Keratinocyte (primary cell): ENCODE measurements at regions not wholly inside any gene's neighbourhood (a gene's known extent, or its start where the extent isn't known, plus 50 kb on each side); places are given as distances from the start of the nearest gene placed in this dataset.

Experiments
- DNase-seq: peaks from one replicate; pipeline ENCODE4 v3.0.0-alpha.2; 2011; ENCODE audit warnings: low read depth, missing footprints, low spot score
- FAIRE-seq: peaks from 2 replicates; lab custom pipeline; 2011; peaks lifted over from hg19 to GRCh38; lab: Jason Lieb, UNC
- H2AFZ ChIP-seq: 2 replicates; pipeline ENCODE4 v1.6.0; 2012; ENCODE audit warnings: low read length, control low read depth, inconsistent platforms; ENCODE audit not compliant: control insufficient read depth
- H3K27ac ChIP-seq: 2 replicates; pipeline ENCODE4 v1.5.1; 2011; ENCODE audit warnings: low read length; ENCODE audit not compliant: control insufficient read depth, insufficient read depth
- H3K27me3 ChIP-seq: 3 replicates; pipeline ENCODE4 v1.6.0; 2011; ENCODE audit warnings: low read length; ENCODE audit not compliant: control insufficient read depth, insufficient read depth; ENCODE audit errors: extremely low read depth
- H3K36me3 ChIP-seq, 2 experiments: 2 replicates in 1 of 2; 3 replicates in 1 of 2; pipeline ENCODE4 v1.5.1; 2011; ENCODE audit warnings: low read length in 2 of 2, mild to moderate bottlenecking in 1 of 2; ENCODE audit not compliant: control insufficient read depth in 2 of 2, insufficient read depth in 2 of 2; ENCODE audit errors: extremely low read depth in 1 of 2
- H3K4me1 ChIP-seq: 3 replicates; pipeline ENCODE4 v1.5.1; 2011; ENCODE audit warnings: low read length; ENCODE audit not compliant: control insufficient read depth, insufficient read depth; ENCODE audit errors: extremely low read depth
- H3K4me2 ChIP-seq: 3 replicates; pipeline ENCODE4 v1.6.0; 2011; ENCODE audit warnings: low read depth, low read length; ENCODE audit not compliant: control insufficient read depth, insufficient read depth; ENCODE audit errors: extremely low read depth
- H3K4me3 ChIP-seq, 3 experiments: fragments of 200-600 bp in 1 of 3; sonication (generic) in 1 of 3; 2 replicates in 2 of 3; 3 replicates in 1 of 3; pipeline ENCODE4 v1.5.1; 2011 to 2016; ENCODE audit warnings: low read length in 3 of 3, mild to moderate bottlenecking in 3 of 3, control low read depth in 2 of 3, inconsistent platforms in 1 of 3, low read depth in 1 of 3, mixed read lengths in 1 of 3, mixed run types in 1 of 3, moderate library complexity in 1 of 3; ENCODE audit not compliant: control insufficient read depth in 2 of 3, insufficient read depth in 2 of 3; ENCODE audit errors: extremely low read depth in 1 of 3
- H3K79me2 ChIP-seq: 2 replicates; pipeline ENCODE4 v1.6.0; 2012; ENCODE audit warnings: low read length; ENCODE audit not compliant: control insufficient read depth, insufficient read depth
- H3K9ac ChIP-seq: 3 replicates; pipeline ENCODE4 v1.6.0; 2011; ENCODE audit warnings: low read length; ENCODE audit not compliant: control insufficient read depth, insufficient read depth; ENCODE audit errors: extremely low read depth
- H3K9me1 ChIP-seq: 3 replicates; pipeline ENCODE4 v1.6.0; 2011; ENCODE audit warnings: low read length; ENCODE audit not compliant: control insufficient read depth, insufficient read depth; ENCODE audit errors: extremely low read depth
- H3K9me3 ChIP-seq: 2 replicates; pipeline ENCODE4 v1.5.1; 2012; ENCODE audit warnings: low read depth, low read length; ENCODE audit not compliant: control insufficient read depth
- H4K20me1 ChIP-seq: 3 replicates; pipeline ENCODE4 v1.6.0; 2011; ENCODE audit warnings: low read length; ENCODE audit not compliant: control insufficient read depth, insufficient read depth; ENCODE audit errors: extremely low read depth
- CTCF ChIP-seq, 3 experiments: IDR thresholded peaks in 1 of 3; conservative IDR thresholded peaks in 1 of 3; optimal IDR thresholded peaks in 1 of 3; 2 replicates in 2 of 3; 3 replicates in 1 of 3; pipeline versions ENCODE3 to v1.5.1; 2011; ENCODE audit warnings: low read length in 3 of 3, mild to moderate bottlenecking in 3 of 3, moderate library complexity in 2 of 3, control low read depth in 1 of 3, inconsistent platforms in 1 of 3; ENCODE audit not compliant: insufficient read depth in 2 of 3; ENCODE audit errors: extremely low read depth in 1 of 3
- EZH2 ChIP-seq: IDR thresholded peaks from one replicate; pipeline ENCODE4 v1.6.1; 2012; ENCODE audit warnings: inconsistent platforms, mild to moderate bottlenecking, low read length, moderate library complexity
- dilution Hi-C: fragments of 300-500 bp; cut with MboI; formaldehyde crosslinking; loops from one replicate; pipeline ENCODE4 v1.7.0; 2020; ENCODE audit warnings: low sequenced_read_pairs; ENCODE audit not compliant: extremely low pct_ligation_motif_present

GRCh38 chr12:93002293-93003054 is 73.4 kb upstream of the EEA1 start:
- Histone ChIP-seq H4K20me1 (no peaks in the 10 kb centered on the region), H3K9me1 (no peaks in the 10 kb centered on the region), H3K4me1 (peaks cover 11% of the 10 kb centered on the region), H3K36me3 (no peaks in the 10 kb centered on the region), H3K79me2 (no peaks in the 10 kb centered on the region), H3K27me3 (no peaks in the 10 kb centered on the region), H3K27ac (no peak overlapping the region), H3K4me2 (no peak overlapping the region), H2AFZ (peak overlapping the region; percentile 19), H3K4me3 (no peak overlapping the region), H3K9ac (no peak overlapping the region), H3K9me3 (no peaks in the 10 kb centered on the region)
- FAIRE-seq (no peak), DNase-seq (no peak)
- TF ChIP-seq EZH2 (no peak), CTCF (optimal IDR thresholded peaks at IDR 0.05 in 1 of 3, IDR thresholded peaks at IDR 0.05 in 1 of 3, conservative IDR thresholded peaks at IDR 0.05 in 1 of 3; ENCODE audit: extremely low read depth in 1 of 3, insufficient read depth in 2 of 3, low read length in 3 of 3) (no peak)
- dilution Hi-C loops: no loop called here

- TF ChIP-seq EZH2 (no peak), CTCF (optimal IDR thresholded peaks at IDR 0.05 in 1 of 3, IDR thresholded peaks at IDR 0.05 in 1 of 3, conservative IDR thresholded peaks at IDR 0.05 in 1 of 3; ENCODE audit: extremely low read depth in 1 of 3, insufficient read depth in 2 of 3, low read length in 3 of 3) (no peak)
These were observed 74.6 kb upstream of the EEA1 start for GRCh38 chr12:93003531-93004239.

More at GRCh38 chr12:93003531-93004239, 74.6 kb upstream of the EEA1 start:
- Histone ChIP-seq H3K9me1 (no peaks in the 10 kb centered on the region), H3K4me3 (no peak overlapping the region), H3K9ac (no peak overlapping the region), H3K4me2 (no peak overlapping the region), H3K79me2 (no peaks in the 10 kb centered on the region), H3K36me3 (no peaks in the 10 kb centered on the region), H4K20me1 (no peaks in the 10 kb centered on the region), H2AFZ (no peak overlapping the region), H3K9me3 (no peaks in the 10 kb centered on the region), H3K27ac (no peak overlapping the region), H3K27me3 (no peaks in the 10 kb centered on the region), H3K4me1 (peaks cover 11% of the 10 kb centered on the region)
- dilution Hi-C loops: no loop called here
- DNase-seq: no peak
- FAIRE-seq: no peak
